ENCODE measurements at regions not wholly inside any gene's neighbourhood (a gene's known extent, or its start where the extent isn't known, plus 50 kb on each side); places are given as distances from the start of the nearest gene placed in this dataset.

DNA sequence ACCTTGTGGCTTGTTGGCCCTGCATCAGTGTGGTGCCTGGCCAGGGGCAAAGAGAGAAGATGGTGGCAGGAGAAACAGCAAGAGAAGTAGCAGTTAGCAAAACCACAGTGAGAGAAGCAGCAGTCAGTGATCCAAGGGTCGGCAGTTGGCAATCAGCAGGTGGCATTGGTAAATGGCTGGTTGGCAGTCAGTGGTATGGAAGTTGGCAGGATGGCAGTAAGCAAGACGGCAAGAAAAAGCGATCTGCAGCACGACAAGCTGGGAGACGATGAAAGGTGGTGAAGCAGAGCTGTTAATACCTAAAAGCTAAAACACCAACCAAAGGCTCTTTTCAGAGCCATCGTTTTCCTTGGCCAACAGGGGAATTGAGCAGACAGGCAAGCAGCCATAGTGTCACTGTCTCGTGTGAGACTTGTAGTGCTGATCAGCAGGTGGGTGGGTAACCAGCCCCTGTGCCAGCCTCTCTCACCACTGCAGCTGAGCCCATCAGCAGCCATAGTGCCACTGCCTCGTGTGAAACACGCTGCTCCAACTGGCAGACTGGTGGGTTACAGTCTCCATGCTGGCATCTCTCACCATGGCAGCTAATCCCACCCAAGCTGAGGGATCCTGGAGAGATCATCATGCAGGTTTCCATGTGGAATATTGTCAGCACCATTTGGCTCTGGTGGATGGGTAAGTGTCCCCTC lies 2078.4 kb downstream of the PCDH7 start:
- DNase-seq: peak in 1 of 2 experiments; percentile 8

DNA sequence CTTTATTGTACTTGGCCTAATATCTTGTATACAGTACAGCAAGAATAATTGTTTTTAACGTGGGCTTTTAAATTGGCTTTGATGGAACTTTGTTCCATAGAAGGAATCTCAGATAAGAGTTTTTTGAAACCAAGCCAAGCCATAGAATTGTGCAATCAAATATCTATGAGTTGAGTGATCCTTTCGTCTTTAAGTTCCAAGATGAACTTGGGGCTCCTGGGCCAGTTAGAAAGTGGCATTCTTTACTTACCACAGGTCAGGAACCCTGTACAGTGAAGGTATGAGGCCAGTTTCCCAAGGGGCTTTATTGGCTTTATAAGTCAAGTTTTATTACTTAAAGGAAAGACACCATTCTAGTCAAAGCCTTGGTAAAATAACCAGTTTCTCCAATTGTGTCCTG lies 2104.2 kb downstream of the PCDH7 start:
- DNase-seq: no peak

DNA sequence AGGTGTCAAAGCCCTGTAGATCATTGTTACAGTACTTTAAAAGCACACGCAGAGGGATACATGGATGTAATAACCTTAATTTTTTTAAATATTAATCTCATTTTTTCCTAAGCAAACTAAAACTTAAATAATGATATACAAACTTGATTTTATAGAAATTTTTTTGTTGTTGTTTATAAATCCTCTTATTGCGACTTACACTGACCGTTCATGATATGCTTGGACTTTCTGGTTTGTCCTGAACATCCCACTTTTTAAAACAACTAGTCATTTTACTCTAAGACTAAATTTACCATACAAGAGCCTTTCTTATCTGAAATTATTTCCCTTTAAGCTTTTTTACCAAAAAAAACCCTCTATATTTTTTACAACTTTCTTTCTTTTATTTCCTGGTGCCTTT lies 2106.0 kb downstream of the PCDH7 start:
- peak in 1 of 2 experiments; percentile 10 for DNase-seq

- DNase-seq: no peak
Measured at GRCh38 chr4:32830160-32830559, 2110.0 kb downstream of the PCDH7 start.

- no peak for DNase-seq
Measured at GRCh38 chr4:32831104-32831503, 2110.9 kb downstream of the PCDH7 start.

DNA sequence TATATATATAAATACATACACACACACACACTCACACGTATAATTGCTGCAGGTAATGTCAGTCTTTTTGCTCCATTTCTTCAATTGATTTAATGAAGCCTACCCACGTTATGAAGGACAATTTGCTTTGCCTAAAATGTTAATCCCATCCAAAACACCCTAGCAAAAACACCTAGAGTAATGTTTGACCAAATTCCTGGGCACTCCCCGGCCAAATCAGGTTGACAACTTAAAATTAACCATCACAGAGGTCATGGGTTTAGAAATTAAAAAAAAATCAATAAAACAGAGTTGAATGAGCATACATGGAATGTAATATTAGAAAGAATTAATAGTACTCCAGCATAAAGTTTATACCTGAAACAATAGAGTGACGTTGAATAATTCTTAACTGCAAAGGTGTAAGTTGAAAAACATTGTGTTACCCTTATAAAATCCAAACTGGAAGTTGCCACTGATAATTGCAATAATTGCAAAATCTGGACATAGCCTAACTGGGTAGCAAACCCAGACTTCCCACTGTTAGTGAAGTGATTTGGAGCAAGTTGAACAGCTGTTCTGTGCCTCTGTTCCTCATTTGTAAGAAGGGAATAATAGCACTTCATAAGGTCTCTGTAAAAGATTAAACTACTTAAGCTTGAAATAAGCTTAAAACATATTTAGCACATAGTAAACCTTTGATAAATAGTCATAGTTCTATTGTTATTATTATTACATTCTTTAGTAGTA lies 2120.5 kb downstream of the PCDH7 start:
- DNase-seq: no peak

- no peak for DNase-seq
Measured at GRCh38 chr4:32841217-32841616, 2121.0 kb downstream of the PCDH7 start.

- no peak for DNase-seq
Measured at GRCh38 chr4:32847461-32847860, 2127.3 kb downstream of the PCDH7 start.

- no peak for DNase-seq
Measured at GRCh38 chr4:32855622-32856021, 2135.5 kb downstream of the PCDH7 start.

GRCh38 chr4:32858361-32858760 lies 2138.2 kb downstream of the PCDH7 start:
- no peak for DNase-seq

- no peak for DNase-seq
Measured at GRCh38 chr4:32858971-32859370, 2138.8 kb downstream of the PCDH7 start.

- no peak for DNase-seq
Measured at GRCh38 chr4:32864713-32865351, 2144.7 kb downstream of the PCDH7 start.

- DNase-seq: no peak
Measured at GRCh38 chr4:32876546-32876945, 2156.4 kb downstream of the PCDH7 start.

GRCh38 chr4:32879913-32880312 lies 2159.7 kb downstream of the PCDH7 start:
- no peak for DNase-seq

DNA sequence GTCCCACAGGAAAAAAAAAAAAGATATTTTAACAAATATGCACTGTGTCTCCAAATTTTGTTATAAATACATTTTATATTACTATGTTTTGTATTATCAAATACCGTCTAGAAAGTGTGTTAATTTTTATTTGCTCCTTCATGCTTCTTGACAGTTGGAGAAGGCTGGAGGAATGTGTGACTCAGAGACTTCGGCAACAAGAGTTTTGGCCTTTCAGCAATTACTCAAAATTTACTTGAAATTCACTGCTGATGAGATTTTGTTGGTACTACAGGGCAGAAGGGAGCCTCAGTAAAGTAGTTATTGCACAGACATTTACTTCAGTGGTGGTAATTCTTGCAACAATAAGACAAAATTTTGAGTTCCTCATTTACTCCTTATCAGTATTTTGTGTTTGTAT lies 2164.0 kb downstream of the PCDH7 start:
- no peak for DNase-seq

GRCh38 chr4:32890398-32890797 lies 2170.2 kb downstream of the PCDH7 start:
- no peak for DNase-seq

- no peak for DNase-seq
Measured at GRCh38 chr4:32909053-32909452, 2188.9 kb downstream of the PCDH7 start.

- DNase-seq: no peak
Measured at GRCh38 chr4:32909736-32910135, 2189.6 kb downstream of the PCDH7 start.

DNA sequence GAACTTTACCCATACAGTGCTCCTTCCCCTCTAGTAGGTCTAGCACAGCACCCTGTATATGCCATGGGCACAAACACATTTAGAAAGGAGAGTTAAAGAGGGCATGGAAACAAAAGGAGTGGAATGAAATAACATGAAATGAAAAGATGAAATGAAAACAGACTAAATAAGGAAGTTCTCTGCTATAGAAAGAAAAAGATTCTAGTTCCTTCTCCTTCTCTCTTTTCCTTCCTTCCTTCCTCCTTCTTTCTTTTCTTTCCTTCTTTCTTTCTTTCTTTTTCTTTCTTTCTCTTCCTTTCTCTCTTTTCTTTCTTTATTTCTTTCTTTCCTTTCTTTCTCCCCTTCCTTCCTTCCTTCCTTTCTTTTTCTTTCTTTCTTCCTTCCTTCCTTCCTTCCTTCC lies 2197.4 kb downstream of the PCDH7 start:
- DNase-seq: no peak

DNA sequence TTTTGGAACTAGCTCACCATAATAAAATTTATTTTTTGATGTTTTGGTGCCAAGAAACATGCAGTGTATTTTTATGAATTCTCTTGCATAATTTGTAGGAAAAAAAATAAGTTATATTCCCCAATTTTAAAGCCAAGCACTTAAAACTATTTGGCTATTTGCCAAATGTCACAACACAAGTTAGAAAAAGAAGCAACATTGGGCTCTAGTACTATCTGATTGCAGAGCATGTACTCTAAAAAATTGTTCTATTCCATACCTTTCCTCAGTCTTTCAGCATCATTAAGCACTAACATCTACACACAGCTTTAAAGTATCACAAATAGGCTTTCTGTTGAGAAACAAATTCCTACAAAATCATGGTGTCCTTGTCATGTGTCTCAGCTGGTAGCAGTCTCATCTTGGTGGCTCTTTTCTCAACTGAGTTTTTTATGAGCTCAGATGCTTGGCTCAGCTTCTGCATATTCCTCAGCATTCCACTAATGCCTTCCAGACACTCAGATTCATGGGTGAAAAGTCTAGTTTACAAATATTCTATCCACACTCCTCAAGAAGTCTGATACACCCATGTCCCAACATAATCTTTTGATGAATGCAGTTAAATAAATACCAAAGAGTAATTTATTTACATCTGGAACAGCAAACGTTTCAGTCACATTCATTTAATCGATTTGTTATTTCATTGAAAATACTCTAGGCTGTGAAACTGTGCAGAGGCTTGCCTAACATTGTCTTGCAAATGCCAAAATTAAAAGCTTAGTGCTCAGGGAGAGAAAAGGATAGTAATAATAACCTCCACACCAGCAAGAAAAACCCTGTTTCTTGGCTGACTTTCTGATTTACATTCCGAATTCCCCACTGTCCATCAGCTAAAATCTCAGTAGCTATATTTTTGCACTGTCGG lies 2209.9 kb downstream of the PCDH7 start:
- no peak for DNase-seq

DNA sequence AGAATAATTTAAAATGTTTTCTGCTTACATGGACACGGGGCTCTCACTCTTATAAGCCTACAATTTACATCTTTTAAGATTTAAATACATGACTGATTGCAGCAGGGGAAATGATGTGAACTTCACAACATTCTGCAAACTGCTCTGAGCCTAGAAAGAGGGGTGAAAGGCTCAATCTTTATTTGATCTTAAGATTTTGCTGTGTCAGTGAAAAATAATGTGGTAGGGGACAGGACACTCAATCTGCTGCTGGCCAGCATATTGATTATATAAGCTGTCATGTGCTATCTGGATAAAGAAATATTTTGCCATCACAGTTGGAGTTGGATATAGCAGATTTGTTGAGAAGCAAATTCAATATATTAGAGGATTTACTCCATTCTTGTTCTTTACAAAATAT lies 2210.5 kb downstream of the PCDH7 start:
- DNase-seq: no peak

DNA sequence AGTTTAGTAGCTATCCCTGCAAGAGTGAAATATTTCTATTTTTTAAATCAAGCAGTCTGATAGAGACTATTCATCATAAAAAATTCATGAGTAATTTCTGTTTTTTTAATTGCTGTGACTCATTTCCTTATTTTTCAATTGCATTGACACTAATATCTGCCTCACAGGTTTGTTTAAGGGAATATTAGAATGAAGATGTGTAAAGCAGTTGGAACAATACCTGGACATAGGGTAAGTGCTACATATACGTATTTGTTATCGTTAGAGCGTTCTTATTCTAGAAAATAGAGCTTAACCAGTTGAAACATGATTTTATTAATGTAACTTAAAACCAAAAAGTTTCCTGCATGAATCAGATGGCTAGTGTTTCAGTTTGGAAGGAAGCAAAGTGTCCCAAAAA lies 2211.3 kb downstream of the PCDH7 start:
- DNase-seq: no peak

- no peak for DNase-seq
Measured at GRCh38 chr4:32932156-32932555, 2212.0 kb downstream of the PCDH7 start.
